ENCODE measurements at regions not wholly inside any gene's neighbourhood (a gene's known extent, or its start where the extent isn't known, plus 50 kb on each side); places are given as distances from the start of the nearest gene placed in this dataset.

DNA sequence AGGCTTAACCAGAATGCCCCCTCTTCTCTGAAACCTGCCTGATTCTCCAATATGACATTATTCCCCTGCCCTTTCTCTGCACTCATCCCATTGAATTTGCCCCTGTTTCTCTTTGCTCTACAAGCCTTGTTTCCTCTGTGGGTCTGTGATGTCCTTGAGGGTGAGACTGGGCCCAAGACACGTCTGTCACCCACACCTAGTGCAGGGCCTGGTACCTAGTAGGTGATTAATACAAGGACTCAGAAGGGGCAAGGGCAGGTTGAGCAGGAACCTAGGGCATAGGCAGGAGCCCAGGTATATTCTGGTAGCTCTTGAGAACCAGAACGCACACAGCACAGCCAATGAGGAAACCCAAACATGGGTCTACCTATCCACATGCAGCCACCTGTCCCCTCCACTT, 81.9 kb upstream of the HMGXB4 start:
- intact Hi-C loops (cut with micrococcal nuclease) (no loop called here), dilution Hi-C loops (cut with MboI; ENCODE audit: extremely low pct_ligation_motif_present, low sequenced_read_pairs) (no loop called here)
- DNase-seq (ENCODE audit: low read depth, low spot score) (no peak), FAIRE-seq (no peak)
- Histone ChIP-seq H4K20me1 (replicated peaks; ENCODE audit: control insufficient read depth, extremely low read depth, insufficient read depth, low read length) (no peaks in the 10 kb centered on the region), H3K4me2 (ENCODE audit: insufficient read depth, low read length) (no peak overlapping the region), H3K27ac (ENCODE audit: insufficient read depth, low read depth, low read length) (no peak overlapping the region), H3K36me3 (ENCODE audit: control insufficient read depth in 2 of 2, extremely low read depth in 1 of 2, insufficient read depth in 2 of 2, low read length in 2 of 2) (no peaks in the 10 kb centered on the region), H3K9ac (replicated peaks; ENCODE audit: extremely low read depth, insufficient read depth, low read length) (no peak overlapping the region), H3K27me3 (ENCODE audit: control insufficient read depth in 2 of 2, insufficient read depth in 2 of 2, low read length in 2 of 2) (peaks cover 0 to 1% of the 10 kb centered on the region in 2 experiments), H3K4me3 (replicated peaks in 1 of 3; ENCODE audit: insufficient read depth in 1 of 3, low read depth in 1 of 3, low read length in 3 of 3) (no peak overlapping the region), H3K79me2 (ENCODE audit: control insufficient read depth, insufficient read depth, low read length) (no peaks in the 10 kb centered on the region), H3K9me1 (replicated peaks; ENCODE audit: control insufficient read depth, extremely low read depth, insufficient read depth, low read length) (no peaks in the 10 kb centered on the region), H3K9me3 (replicated peaks; ENCODE audit: control insufficient read depth, insufficient read depth, low read length) (no peaks in the 10 kb centered on the region), H3K4me1 (ENCODE audit: control insufficient read depth, extremely low read depth, insufficient read depth, low read length) (no peaks in the 10 kb centered on the region), H2AFZ (ENCODE audit: low read depth, low read length) (no peak overlapping the region)
- ChIA-PET POLR2A (no interaction called here), CTCF (interaction anchor here (2.2 kb wide), 1 partner anchor 25 kb away, joined by 7 read pairs; no protein-coding TSS in a partner anchor)
- TF ChIP-seq, protein P1, sequence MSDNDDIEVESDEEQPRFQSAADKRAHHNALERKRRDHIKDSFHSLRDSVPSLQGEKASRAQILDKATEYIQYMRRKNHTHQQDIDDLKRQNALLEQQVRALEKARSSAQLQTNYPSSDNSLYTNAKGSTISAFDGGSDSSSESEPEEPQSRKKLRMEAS (IDR thresholded peaks at IDR 0.05; ENCODE audit: insufficient read depth, insufficient read length), result no peak
- TF ChIP-seq POLR2AphosphoS5 (IDR thresholded peaks at IDR 0.05; ENCODE audit: insufficient read depth, low read depth, low read length) (no peak), JUN (IDR thresholded peaks at IDR 0.05; ENCODE audit: borderline replicate concordance, insufficient read depth, insufficient read length, low read depth) (no peak), POLR2A (IDR thresholded peaks at IDR 0.05; ENCODE audit: low read depth, low read length) (no peak), EZH2 (IDR thresholded peaks at IDR 0.05; ENCODE audit: borderline replicate concordance, low read depth, low read length, severe bottlenecking) (no peak), MYC (IDR thresholded peaks at IDR 0.05; ENCODE audit: low read depth, low read length) (no peak), FOS (IDR thresholded peaks at IDR 0.05; ENCODE audit: borderline replicate concordance, insufficient read depth, low read length) (no peak), CTCF (IDR thresholded peaks at IDR 0.05; ENCODE audit: extremely low read depth in 1 of 2, insufficient read depth in 1 of 2, low read depth in 1 of 2, low read length in 2 of 2) (no peak), GATA2 (IDR thresholded peaks at IDR 0.05; ENCODE audit: insufficient read depth, insufficient read length, low read depth, low read length) (no peak)
- no TSS peak for BruUV-seq (replicated peaks)
